Thyroid gland (tissue), 4 donors: ENCODE measurements at regions not wholly inside any gene's neighbourhood (a gene's known extent, or its start where the extent isn't known, plus 50 kb on each side); places are given as distances from the start of the nearest gene placed in this dataset.

Source experiments
- DNase-seq, 2 donors: peaks; one replicate each; pipeline ENCODE4 v3.0.0-alpha.2; 2019
- H3K27ac ChIP-seq, 3 donors: fragments of 200-600 bp; sonication (generic); 1 replicate in 2 of 3; 2 replicates in 1 of 3; pipeline ENCODE4 v1.5.1; 2016 to 2019; ENCODE audit warnings: mild to moderate bottlenecking in 1 of 3, moderate library complexity in 1 of 3
- H3K27me3 ChIP-seq: fragments of 200-600 bp; sonication (generic); one replicate; pipeline ENCODE4 v1.5.1; 2019
- H3K36me3 ChIP-seq, 2 donors: fragments of 200-600 bp; sonication (generic); one replicate each; pipeline ENCODE4 v1.5.1; 2016 to 2019
- H3K4me1 ChIP-seq, 2 donors: fragments of 200-600 bp; sonication (generic); one replicate each; pipeline ENCODE4 v1.5.1; 2017 to 2019
- H3K4me3 ChIP-seq, 3 donors: fragments of 200-600 bp; sonication (generic); replicated peaks in 1 of 3; 1 replicate in 2 of 3; 2 replicates in 1 of 3; pipeline ENCODE4 v1.5.1; 2016; ENCODE audit warnings: mild to moderate bottlenecking in 1 of 3
- H3K9me3 ChIP-seq: fragments of 200-600 bp; sonication (generic); one replicate; pipeline ENCODE4 v1.5.1; 2017
- POLR2A ChIP-seq, 2 donors: fragments of 450-650 bp; IDR thresholded peaks; one replicate each; pipeline ENCODE4 v1.6.1; 2017; ENCODE audit warnings: antibody characterized with exemption in 2 of 2, mild to moderate bottlenecking in 2 of 2, moderate library complexity in 1 of 2
- WGBS, 2 donors: methylation state at CpG; one replicate each; pipeline ENCODE4 v1.1.5; 2017; 5-methylcytosine and 5-hydroxymethylcytosine counted together
- intact Hi-C: fragments of 100-400 bp; cut with DNase I; formaldehyde crosslinking; loops from one replicate; pipeline ENCODE4 v1.15.1; 2023
- TF ChIP-seq, protein P1 (sequence below), 6 experiments: fragments of 200-600 bp in 3 of 6; fragments of 450-650 bp in 3 of 6; sonication (generic) in 3 of 6; IDR thresholded peaks; one replicate each; pipeline ENCODE4 v1.5.1; 2016 to 2019; ENCODE audit warnings: antibody characterized with exemption in 6 of 6, mild to moderate bottlenecking in 2 of 6, inconsistent platforms in 1 of 6, moderate library complexity in 1 of 6

DNA sequence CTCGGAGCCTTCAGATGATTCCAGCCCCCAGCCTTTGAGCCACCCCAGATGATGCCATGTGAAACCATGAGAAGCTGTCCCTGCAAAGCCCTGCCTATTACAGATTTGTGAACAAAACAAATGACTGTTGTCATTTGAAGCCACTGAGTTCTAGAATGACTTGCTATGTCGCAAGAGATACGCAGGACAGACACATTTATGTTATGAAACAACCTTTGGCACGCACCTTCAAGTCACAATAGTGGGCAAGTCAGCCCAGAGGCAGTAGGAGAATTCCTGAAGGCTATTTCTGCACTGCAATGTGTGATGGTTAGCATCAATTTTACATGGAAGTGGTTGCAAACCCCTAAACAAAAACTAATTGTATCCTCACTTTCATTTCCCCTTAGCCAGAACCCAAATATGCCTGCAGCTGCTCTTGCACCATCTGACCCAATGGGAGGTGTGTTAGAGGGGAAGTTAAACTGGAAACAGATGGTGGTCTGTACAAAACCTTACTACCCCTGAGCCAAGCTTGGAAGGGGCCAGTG is 174.4 kb upstream of the ATP6AP2 start:
- no peak for TF ChIP-seq POLR2A (IDR thresholded peaks at IDR 0.05)
- TF ChIP-seq, protein P1, sequence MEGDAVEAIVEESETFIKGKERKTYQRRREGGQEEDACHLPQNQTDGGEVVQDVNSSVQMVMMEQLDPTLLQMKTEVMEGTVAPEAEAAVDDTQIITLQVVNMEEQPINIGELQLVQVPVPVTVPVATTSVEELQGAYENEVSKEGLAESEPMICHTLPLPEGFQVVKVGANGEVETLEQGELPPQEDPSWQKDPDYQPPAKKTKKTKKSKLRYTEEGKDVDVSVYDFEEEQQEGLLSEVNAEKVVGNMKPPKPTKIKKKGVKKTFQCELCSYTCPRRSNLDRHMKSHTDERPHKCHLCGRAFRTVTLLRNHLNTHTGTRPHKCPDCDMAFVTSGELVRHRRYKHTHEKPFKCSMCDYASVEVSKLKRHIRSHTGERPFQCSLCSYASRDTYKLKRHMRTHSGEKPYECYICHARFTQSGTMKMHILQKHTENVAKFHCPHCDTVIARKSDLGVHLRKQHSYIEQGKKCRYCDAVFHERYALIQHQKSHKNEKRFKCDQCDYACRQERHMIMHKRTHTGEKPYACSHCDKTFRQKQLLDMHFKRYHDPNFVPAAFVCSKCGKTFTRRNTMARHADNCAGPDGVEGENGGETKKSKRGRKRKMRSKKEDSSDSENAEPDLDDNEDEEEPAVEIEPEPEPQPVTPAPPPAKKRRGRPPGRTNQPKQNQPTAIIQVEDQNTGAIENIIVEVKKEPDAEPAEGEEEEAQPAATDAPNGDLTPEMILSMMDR (IDR thresholded peaks at IDR 0.05) = no peak
- Histone ChIP-seq H3K4me3 (no peak overlapping the region), H3K4me1 (no peaks in the 10 kb centered on the region), H3K27me3 (no peaks in the 10 kb centered on the region), H3K27ac (no peak overlapping the region), H3K36me3 (no peaks in the 10 kb centered on the region), H3K9me3 (no peaks in the 10 kb centered on the region)
- intact Hi-C loops = no loop called here
- no peak for DNase-seq
- WGBS, 2 donors = 67% methylated on average over 3 of the region's 4 CpGs

DNA sequence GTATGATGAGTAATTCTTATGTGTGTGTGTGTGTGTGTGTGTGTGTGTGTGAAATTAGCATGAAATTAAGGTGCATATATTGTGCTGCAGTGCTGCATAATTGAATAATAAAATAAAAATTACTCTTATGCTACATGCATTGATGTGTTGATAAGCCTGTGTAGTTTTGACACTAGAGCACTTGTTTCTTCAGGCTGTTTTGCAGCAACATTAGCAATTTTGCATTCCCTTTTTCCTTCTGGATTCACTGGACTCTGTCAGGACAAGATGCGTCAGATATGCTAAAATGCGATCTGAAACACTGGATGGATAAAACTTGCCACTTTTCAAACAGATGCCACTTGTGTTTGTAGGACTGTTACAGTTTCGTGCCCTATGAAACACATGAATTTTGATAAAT is 175.4 kb upstream of the ATP6AP2 start:
- WGBS, 2 donors = 97 to 100% methylated on average over 3 of the region's 3 CpGs
- H3K36me3 ChIP-seq = no peaks in the 10 kb centered on the region
- no peak for DNase-seq
- H3K9me3 ChIP-seq = no peaks in the 10 kb centered on the region
- TF ChIP-seq, protein P1 (IDR thresholded peaks at IDR 0.05) = no peak
- TF ChIP-seq POLR2A (IDR thresholded peaks at IDR 0.05) = no peak
- H3K27me3 ChIP-seq = no peaks in the 10 kb centered on the region
- intact Hi-C loops = no loop called here
- H3K4me1 ChIP-seq = no peaks in the 10 kb centered on the region
- no peak overlapping the region for H3K27ac ChIP-seq
- H3K4me3 ChIP-seq = no peak overlapping the region

DNA sequence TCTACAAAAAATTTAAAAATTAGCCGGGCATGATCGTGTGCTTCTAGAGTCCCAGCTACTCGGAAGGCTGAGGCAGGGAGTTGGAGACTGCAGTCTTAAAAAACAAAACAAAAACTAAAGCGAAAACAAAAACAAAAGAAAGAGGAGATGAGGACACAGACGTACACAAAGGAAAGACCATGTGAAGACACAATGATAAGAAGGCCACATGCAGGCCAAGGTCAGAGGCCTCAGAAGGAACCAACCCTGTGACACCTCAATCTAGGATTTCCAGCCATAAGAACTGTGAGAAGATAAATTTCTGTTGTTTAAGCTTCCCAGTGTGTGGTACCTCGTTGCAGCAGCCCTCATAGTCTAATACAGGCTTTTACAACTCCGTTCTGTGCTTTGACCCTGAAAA is 177.0 kb upstream of the ATP6AP2 start:
- H3K4me3 ChIP-seq = no peak overlapping the region
- H3K4me1 ChIP-seq = no peaks in the 10 kb centered on the region
- intact Hi-C loops = no loop called here
- H3K9me3 ChIP-seq = no peaks in the 10 kb centered on the region
- no peaks in the 10 kb centered on the region for H3K27me3 ChIP-seq
- DNase-seq = no peak
- no peaks in the 10 kb centered on the region for H3K36me3 ChIP-seq
- no peak overlapping the region for H3K27ac ChIP-seq
- TF ChIP-seq, protein P1 (IDR thresholded peaks at IDR 0.05) = no peak
- no peak for TF ChIP-seq POLR2A (IDR thresholded peaks at IDR 0.05)
- 83 to 89% methylated on average over 7 of the region's 7 CpGs for WGBS, 2 donors

DNA sequence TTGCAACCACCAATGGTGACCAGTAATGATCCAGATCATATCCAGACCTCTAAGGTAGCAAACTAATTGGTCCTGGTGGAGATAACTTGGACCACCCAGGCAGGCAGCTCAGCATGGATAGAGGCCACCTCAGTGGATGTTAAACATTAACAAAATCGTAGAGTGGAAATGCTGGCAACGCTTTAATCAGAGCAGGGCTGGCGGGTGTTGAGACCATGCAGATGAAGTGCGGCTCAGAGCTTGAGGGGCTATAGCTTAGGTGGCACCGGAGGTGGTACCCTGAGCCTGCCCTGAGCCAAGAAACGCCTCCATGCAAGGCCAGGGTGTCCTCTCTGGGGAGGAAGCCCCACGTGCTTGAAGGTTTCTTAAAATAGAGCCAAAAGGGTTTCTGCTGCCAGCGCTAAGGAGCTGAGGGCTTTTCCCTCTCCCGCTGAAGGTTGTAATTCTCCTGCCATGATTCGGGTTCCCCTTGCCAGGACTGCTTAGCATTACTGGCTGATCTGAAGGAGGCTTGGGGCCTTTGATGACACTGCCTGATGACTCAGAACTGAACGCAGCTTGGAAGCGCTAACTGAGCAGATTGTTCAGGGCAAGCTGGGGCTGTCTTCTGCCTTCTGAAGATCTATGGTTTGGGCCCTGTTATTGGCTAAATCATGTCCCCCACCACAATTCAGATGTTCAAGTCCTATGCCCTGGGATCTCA is 177.8 kb upstream of the ATP6AP2 start:
- intact Hi-C loops = no loop called here
- Histone ChIP-seq H3K9me3 (no peaks in the 10 kb centered on the region), H3K4me3 (no peak overlapping the region), H3K27ac (no peak overlapping the region), H3K4me1 (no peaks in the 10 kb centered on the region), H3K27me3 (no peaks in the 10 kb centered on the region), H3K36me3 (no peaks in the 10 kb centered on the region)
- DNase-seq = peak; percentile 14 to 25
- 68 to 76% methylated on average over 5 to 12 of the region's 12 CpGs for WGBS, 2 donors
- TF ChIP-seq, protein P1 (IDR thresholded peaks at IDR 0.05) = no peak
- no peak for TF ChIP-seq POLR2A (IDR thresholded peaks at IDR 0.05)

DNA sequence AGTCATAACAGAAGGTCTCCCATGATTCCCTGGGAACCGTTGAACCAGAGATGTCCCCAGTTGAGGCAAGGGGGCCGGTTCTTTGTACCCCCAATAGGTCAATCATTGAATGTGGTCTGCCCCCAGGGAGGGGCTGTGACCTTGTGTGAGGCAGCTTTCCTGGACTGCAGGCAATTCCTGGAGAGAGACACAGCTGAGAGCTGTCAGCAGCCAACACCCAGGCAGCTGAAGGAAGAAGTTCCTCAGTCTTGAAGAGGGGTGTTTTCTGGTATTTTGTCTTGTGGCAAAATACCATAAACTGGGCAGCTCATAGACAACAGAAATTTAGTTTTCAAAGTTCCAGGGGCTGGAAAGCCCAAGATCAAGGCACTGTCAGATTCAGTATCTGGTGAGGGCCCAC is 185.7 kb upstream of the ATP6AP2 start:
- Histone ChIP-seq H3K36me3 (no peaks in the 10 kb centered on the region), H3K27ac (no peak overlapping the region), H3K4me1 (no peaks in the 10 kb centered on the region), H3K4me3 (no peak overlapping the region), H3K27me3 (no peaks in the 10 kb centered on the region), H3K9me3 (no peaks in the 10 kb centered on the region)
- intact Hi-C loops = no loop called here
- no peak for DNase-seq
- TF ChIP-seq, protein P1 (IDR thresholded peaks at IDR 0.05) = no peak
- no peak for TF ChIP-seq POLR2A (IDR thresholded peaks at IDR 0.05)
- 58 to 91% methylated on average over 2 of the region's 2 CpGs for WGBS, 2 donors
